ENCODE measurements at regions not wholly inside any gene's neighbourhood (a gene's known extent, or its start where the extent isn't known, plus 50 kb on each side); places are given as distances from the start of the nearest gene placed in this dataset.
A peak's percentile ranks its signal among the peaks of the same experiment; 100 is the strongest.
"Not testable (repeated sequence)": the region's sequence is repeated elsewhere in the genome, so short reads cannot be mapped to it uniquely, and the experiment has no call there.

DNA sequence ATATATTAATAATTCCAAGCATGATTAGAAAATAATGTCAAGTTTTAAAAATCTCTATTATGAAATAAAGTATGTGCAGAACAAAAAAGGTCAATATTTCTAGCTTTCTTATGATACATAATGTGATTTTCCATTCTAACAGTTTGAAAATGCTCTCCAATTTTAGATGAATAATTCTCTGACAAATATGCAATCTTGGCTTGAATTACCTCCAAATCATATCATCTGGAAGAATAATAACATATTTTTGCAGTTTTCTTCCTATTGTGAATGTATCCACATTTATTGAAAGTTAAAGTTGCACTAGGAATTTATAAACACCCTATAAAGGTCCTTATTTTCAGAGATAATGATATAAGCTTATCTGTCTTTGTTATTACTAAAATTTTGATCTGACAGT is 548.5 kb upstream of the SLC10A2 start:
- H3K4me3 Mint-ChIP-seq (ENCODE audit: unreplicated experiment): no peak overlapping the region
- H3K27ac Mint-ChIP-seq (ENCODE audit: unreplicated experiment): no peak overlapping the region
- H3K36me3 Mint-ChIP-seq (ENCODE audit: low read depth): no peaks in the 10 kb centered on the region
- no peak for DNase-seq (ENCODE audit: low spot score)
- TF ChIP-seq, protein P1, sequence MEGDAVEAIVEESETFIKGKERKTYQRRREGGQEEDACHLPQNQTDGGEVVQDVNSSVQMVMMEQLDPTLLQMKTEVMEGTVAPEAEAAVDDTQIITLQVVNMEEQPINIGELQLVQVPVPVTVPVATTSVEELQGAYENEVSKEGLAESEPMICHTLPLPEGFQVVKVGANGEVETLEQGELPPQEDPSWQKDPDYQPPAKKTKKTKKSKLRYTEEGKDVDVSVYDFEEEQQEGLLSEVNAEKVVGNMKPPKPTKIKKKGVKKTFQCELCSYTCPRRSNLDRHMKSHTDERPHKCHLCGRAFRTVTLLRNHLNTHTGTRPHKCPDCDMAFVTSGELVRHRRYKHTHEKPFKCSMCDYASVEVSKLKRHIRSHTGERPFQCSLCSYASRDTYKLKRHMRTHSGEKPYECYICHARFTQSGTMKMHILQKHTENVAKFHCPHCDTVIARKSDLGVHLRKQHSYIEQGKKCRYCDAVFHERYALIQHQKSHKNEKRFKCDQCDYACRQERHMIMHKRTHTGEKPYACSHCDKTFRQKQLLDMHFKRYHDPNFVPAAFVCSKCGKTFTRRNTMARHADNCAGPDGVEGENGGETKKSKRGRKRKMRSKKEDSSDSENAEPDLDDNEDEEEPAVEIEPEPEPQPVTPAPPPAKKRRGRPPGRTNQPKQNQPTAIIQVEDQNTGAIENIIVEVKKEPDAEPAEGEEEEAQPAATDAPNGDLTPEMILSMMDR (IDR thresholded peaks at IDR 0.05): no peak
- H3K27me3 Mint-ChIP-seq (ENCODE audit: low read depth): no peaks in the 10 kb centered on the region
- H3K4me1 Mint-ChIP-seq (ENCODE audit: low read depth): no peaks in the 10 kb centered on the region
- no peaks in the 10 kb centered on the region for H3K9me3 Mint-ChIP-seq (ENCODE audit: low read depth)

DNA sequence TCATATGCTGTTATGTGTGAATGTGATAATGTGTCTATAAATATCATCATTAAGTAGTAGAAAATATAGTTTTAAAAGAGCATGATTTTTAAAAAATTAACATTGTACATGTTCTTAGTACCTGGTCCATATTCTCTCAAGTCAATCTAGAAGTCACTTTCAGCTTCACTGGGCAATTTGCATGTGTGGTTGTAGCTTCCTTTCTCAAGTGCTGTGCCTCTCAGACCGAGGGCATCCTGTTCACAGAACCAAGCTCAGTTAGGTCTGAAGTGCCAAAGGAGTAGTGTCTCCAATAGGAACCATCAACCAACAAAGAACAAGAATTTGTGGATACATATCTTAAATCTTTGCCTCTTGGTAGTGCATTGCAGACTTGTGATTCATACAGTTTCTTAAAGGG is 541.8 kb upstream of the SLC10A2 start:
- no peak for DNase-seq (ENCODE audit: low spot score)
- no peak overlapping the region for H3K4me3 Mint-ChIP-seq (ENCODE audit: unreplicated experiment)
- TF ChIP-seq, protein P1 (IDR thresholded peaks at IDR 0.05): no peak

DNA sequence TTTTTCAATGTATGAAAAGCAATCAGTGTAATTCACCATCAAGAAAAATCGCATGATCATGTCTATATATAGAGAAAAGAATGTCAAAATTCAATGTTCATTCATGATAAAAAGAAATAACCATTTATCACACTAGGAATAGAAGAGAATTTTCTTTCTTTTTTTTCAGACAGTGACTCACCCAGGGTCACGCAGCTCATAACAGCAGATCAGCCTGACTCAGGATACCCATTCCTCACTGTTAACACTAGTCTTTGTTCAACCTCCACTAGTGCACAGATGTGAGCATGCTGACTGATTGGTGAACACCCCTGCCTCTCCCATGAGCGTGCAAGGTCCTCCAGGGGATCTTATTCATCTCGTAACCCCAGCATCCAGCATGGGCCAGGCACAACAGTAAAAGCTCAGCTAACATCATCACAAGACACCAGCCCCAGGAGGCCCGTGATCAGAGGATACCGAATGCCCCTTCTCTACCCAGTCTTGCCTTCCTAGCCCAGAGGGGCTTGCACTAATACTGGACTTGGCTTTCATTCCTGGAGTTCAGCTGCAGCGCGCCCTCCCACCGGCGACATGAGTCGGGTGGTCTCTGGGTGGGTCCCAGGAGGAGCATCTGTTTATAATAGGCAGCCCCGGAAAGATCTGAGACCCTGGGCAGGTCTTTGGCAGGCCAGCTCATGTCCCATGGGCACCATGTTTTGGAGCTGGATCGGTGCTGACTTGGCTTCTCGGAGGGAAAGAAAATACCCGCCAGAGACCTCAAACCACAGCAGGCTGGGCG is 539.5 kb upstream of the SLC10A2 start:
- peaks cover 5% of the 10 kb centered on the region for H3K9me3 Mint-ChIP-seq (ENCODE audit: low read depth)
- no peaks in the 10 kb centered on the region for H3K4me1 Mint-ChIP-seq (ENCODE audit: low read depth)
- H3K4me3 Mint-ChIP-seq (ENCODE audit: unreplicated experiment): no peak overlapping the region
- no peak overlapping the region for H3K27ac Mint-ChIP-seq (ENCODE audit: unreplicated experiment)
- H3K27me3 Mint-ChIP-seq (ENCODE audit: low read depth): no peaks in the 10 kb centered on the region
- H3K36me3 Mint-ChIP-seq (ENCODE audit: low read depth): no peaks in the 10 kb centered on the region
- TF ChIP-seq, protein P1 (IDR thresholded peaks at IDR 0.05): no peak
- DNase-seq (ENCODE audit: low spot score): no peak

More for the DNA sequence above, 541.8 kb upstream of the SLC10A2 start:
- H3K9me3 Mint-ChIP-seq (ENCODE audit: low read depth): peaks cover 5% of the 10 kb centered on the region
- no peaks in the 10 kb centered on the region for H3K27me3 Mint-ChIP-seq (ENCODE audit: low read depth)
- no peaks in the 10 kb centered on the region for H3K4me1 Mint-ChIP-seq (ENCODE audit: low read depth)
- no peak overlapping the region for H3K27ac Mint-ChIP-seq (ENCODE audit: unreplicated experiment)
- no peaks in the 10 kb centered on the region for H3K36me3 Mint-ChIP-seq (ENCODE audit: low read depth)

DNA sequence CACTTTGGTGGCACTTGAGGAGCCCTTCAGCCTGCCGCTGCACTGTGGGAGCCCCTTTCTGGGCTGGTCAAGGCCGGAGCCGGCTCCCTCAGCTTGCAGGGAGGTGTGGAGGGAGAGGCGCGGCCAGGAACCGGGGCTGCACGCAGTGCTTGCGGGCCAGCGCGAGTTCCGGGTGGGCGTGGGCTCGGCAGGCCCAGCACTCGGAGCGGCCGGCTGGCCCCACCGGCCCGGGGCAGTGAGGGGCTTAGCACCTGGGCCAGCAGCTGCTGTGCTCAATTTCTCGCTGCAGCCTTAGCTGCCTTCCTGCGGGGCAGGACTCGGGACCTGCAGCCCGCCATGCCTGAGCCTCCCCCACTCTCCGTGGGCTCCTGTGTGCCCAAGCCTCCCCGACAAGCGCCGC is 533.7 kb upstream of the SLC10A2 start:
- not testable (repeated sequence) for H3K9me3 Mint-ChIP-seq (ENCODE audit: low read depth); H3K36me3 Mint-ChIP-seq (ENCODE audit: low read depth); H3K27me3 Mint-ChIP-seq (ENCODE audit: low read depth); H3K4me3 Mint-ChIP-seq (ENCODE audit: unreplicated experiment); H3K4me1 Mint-ChIP-seq (ENCODE audit: low read depth); H3K27ac Mint-ChIP-seq (ENCODE audit: unreplicated experiment)
- peak; percentile 62 for DNase-seq (ENCODE audit: low spot score)

DNA sequence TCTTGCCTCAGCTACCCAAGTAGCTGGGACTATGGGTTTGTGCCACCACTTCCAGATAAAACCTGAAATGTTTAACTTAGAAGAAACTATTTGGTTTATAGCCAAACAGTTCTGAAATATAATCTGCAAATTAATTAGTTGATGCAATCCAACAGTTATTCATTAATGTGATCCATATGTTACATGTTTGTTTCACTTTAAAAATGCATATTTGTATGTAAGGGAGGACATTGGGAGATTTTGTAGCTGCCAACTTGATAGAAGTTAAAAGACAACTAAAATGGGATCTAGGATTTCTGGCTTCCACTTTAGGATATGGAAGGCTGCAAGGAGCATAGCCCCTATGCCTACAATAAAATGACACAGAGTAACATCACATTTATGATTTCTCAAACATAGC is 532.5 kb upstream of the SLC10A2 start:
- H3K9me3 Mint-ChIP-seq (ENCODE audit: low read depth): no peaks in the 10 kb centered on the region
- H3K27ac Mint-ChIP-seq (ENCODE audit: unreplicated experiment): no peak overlapping the region
- DNase-seq (ENCODE audit: low spot score): no peak
- no peak overlapping the region for H3K4me3 Mint-ChIP-seq (ENCODE audit: unreplicated experiment)
- TF ChIP-seq, protein P1 (IDR thresholded peaks at IDR 0.05): no peak
- H3K27me3 Mint-ChIP-seq (ENCODE audit: low read depth): no peaks in the 10 kb centered on the region
- H3K4me1 Mint-ChIP-seq (ENCODE audit: low read depth): no peaks in the 10 kb centered on the region
- no peaks in the 10 kb centered on the region for H3K36me3 Mint-ChIP-seq (ENCODE audit: low read depth)

DNA sequence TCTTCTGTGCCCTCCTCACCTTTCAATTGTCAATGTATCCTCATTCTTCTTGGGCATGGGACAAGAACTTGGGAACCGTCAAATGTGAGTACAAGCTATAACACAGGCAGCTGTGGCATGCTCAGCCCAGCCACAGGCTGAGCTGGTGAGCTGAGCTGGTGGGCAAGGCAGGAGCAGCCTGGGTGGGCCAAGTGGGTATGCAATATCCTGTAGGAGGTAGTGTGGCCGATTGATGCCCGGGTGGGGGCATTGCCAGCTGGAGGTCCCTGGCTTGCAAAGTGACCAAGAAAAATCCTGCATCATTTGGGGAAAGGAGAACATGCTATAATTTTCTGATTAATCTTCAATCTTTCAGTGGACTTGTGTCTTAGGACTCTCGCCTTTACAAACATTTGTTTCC is 507.2 kb upstream of the SLC10A2 start:
- Mint-ChIP-seq H3K36me3 (ENCODE audit: low read depth) (no peaks in the 10 kb centered on the region), H3K27me3 (ENCODE audit: low read depth) (no peaks in the 10 kb centered on the region), H3K4me1 (ENCODE audit: low read depth) (peaks cover 28% of the 10 kb centered on the region), H3K9me3 (ENCODE audit: low read depth) (peaks cover 7% of the 10 kb centered on the region), H3K4me3 (ENCODE audit: unreplicated experiment) (no peak overlapping the region), H3K27ac (ENCODE audit: unreplicated experiment) (no peak overlapping the region)
- DNase-seq (ENCODE audit: low spot score): no peak
- TF ChIP-seq, protein P1 (IDR thresholded peaks at IDR 0.05): no peak

All from chondrocyte (in vitro differentiated cells).